Adrenal gland (tissue), 2 donors: ENCODE measurements at regions not wholly inside any gene's neighbourhood (a gene's known extent, or its start where the extent isn't known, plus 50 kb on each side); places are given as distances from the start of the nearest gene placed in this dataset.

Experiments used
- small RNA-seq, 2 donors: library from RNA; depleted of rRNA; stranded (forward); fragments of <200 nt; gene quantifications; one replicate each; pipeline ENCODE3, GENCODE V24; 2016

Small RNA genes lying in the stretch of these regions (small RNA-seq; reads per million reads assigned to genes)
- gene RN7SL319P: 0 reads per million in 2 donors
